OCI-LY7 (cell line): ENCODE measurements at regions not wholly inside any gene's neighbourhood (a gene's known extent, or its start where the extent isn't known, plus 50 kb on each side); places are given as distances from the start of the nearest gene placed in this dataset.

Experiments used
- BruUV-seq: library from RNA; stranded (reverse); fragments of 400-500 nt; replicated peaks from 2 replicates; lab custom pipeline; 2021; lab: Mats Ljungman, UMichigan
- CTCF ChIA-PET: fragments of 300-600 bp; sonication (Branson Sonifier 250); formaldehyde crosslinking; loops from one replicate; lab custom pipeline; 2022; ENCODE audit warnings: antibody characterized with exemption; ENCODE audit not compliant: unreplicated experiment; lab: Charles Lee
- POLR2A ChIA-PET: fragments of 300-600 bp; sonication (Branson Sonifier 250); formaldehyde crosslinking; loops from one replicate; lab custom pipeline; 2022; ENCODE audit warnings: antibody characterized with exemption; lab: Charles Lee
- DNase-seq: peaks from one replicate; pipeline ENCODE4 v3.0.0-alpha.2; 2015; ENCODE audit warnings: low spot score
- H2AFZ ChIP-seq: fragments of 200-600 bp; sonication (generic), shearing (Covaris generic); 2 replicates; pipeline ENCODE4 v1.6.1; 2014; ENCODE audit warnings: mild to moderate bottlenecking, antibody characterized with exemption, low read length, moderate library complexity
- H3K27ac ChIP-seq: fragments of 200-600 bp; sonication (generic); 2 replicates; pipeline ENCODE4 v1.5.1; 2014; ENCODE audit warnings: mixed run types, low read depth, mild to moderate bottlenecking, moderate library complexity, low read length, inconsistent platforms; ENCODE audit not compliant: poor library complexity, severe bottlenecking
- H3K36me3 ChIP-seq: fragments of 200-600 bp; sonication (generic); 2 replicates; pipeline ENCODE4 v1.6.1; 2014; ENCODE audit warnings: mild to moderate bottlenecking, antibody characterized with exemption, low read length, moderate library complexity, mixed read lengths; ENCODE audit not compliant: insufficient read depth
- H3K4me1 ChIP-seq: fragments of 200-600 bp; sonication (generic); 2 replicates; pipeline ENCODE4 v1.5.1; 2014; ENCODE audit warnings: mild to moderate bottlenecking, low read length; ENCODE audit not compliant: insufficient read depth, poor library complexity, severe bottlenecking
- H3K4me2 ChIP-seq: fragments of 200-600 bp; sonication (generic); 2 replicates; pipeline ENCODE4 v1.6.1; 2014; ENCODE audit warnings: mild to moderate bottlenecking, low read length
- H3K4me3 ChIP-seq: fragments of 200-600 bp; sonication (generic); 2 replicates; pipeline ENCODE4 v1.5.1; 2014; ENCODE audit warnings: mild to moderate bottlenecking, low read depth, low read length; ENCODE audit not compliant: poor library complexity, severe bottlenecking
- H3K79me2 ChIP-seq: fragments of 200-600 bp; sonication (generic); 2 replicates; pipeline ENCODE4 v1.6.1; 2016; ENCODE audit warnings: low read depth, mild to moderate bottlenecking, low read length, moderate library complexity, mixed read lengths; ENCODE audit not compliant: insufficient read depth
- H3K9me2 ChIP-seq: fragments of 200-600 bp; sonication (generic); 2 replicates; pipeline ENCODE4 v1.6.1; 2016; ENCODE audit warnings: mild to moderate bottlenecking, low read length, mixed read lengths; ENCODE audit not compliant: insufficient read depth
- H3K9me3 ChIP-seq: fragments of 200-600 bp; sonication (generic); 2 replicates; pipeline ENCODE4 v1.6.1; 2014; ENCODE audit warnings: mild to moderate bottlenecking, mixed run types, low read length, mixed read lengths
- H4K20me1 ChIP-seq: fragments of 200-600 bp; sonication (generic); 2 replicates; pipeline ENCODE4 v1.6.1; 2014; ENCODE audit warnings: mild to moderate bottlenecking, antibody characterized with exemption, low read length, moderate library complexity, mixed read lengths; ENCODE audit not compliant: insufficient read depth
- CTCF ChIP-seq: fragments of 200-600 bp; sonication (generic); conservative IDR thresholded peaks from 2 replicates; pipeline ENCODE4 v1.5.1; 2014; ENCODE audit warnings: mild to moderate bottlenecking, antibody characterized with exemption, low read length, moderate library complexity, mixed read lengths
- EZH2phosphoT487 ChIP-seq: fragments of 200-600 bp; sonication (generic); IDR thresholded peaks from 2 replicates; pipeline ENCODE4 v1.6.1; 2018; ENCODE audit warnings: low read depth, borderline replicate concordance, mild to moderate bottlenecking, mixed run types, antibody characterized with exemption, low read length, moderate library complexity, mixed read lengths
- intact Hi-C: fragments of 100-400 bp; cut with micrococcal nuclease; formaldehyde crosslinking; loops from one replicate; pipeline ENCODE4 v1.10.0; 2022; ENCODE audit not compliant: unreplicated experiment

GRCh38 chr11:16611401-16611921 lies 127.0 kb upstream of the C11orf58 start:
- no peak for DNase-seq
- ChIA-PET CTCF (no interaction called here), POLR2A (interaction anchor here (0.6 kb wide), 1 partner anchor 33 kb away, joined by 3 read pairs; no protein-coding TSS in a partner anchor)
- BruUV-seq = no TSS peak
- TF ChIP-seq EZH2phosphoT487 = no peak
- TF ChIP-seq CTCF = no peak
- H4K20me1 ChIP-seq = no peaks in the 10 kb centered on the region
- no peaks in the 10 kb centered on the region for H3K79me2 ChIP-seq
- H3K4me3 ChIP-seq = no peak overlapping the region
- H3K9me2 ChIP-seq = no peaks in the 10 kb centered on the region
- H3K9me3 ChIP-seq = no peaks in the 10 kb centered on the region
- H2AFZ ChIP-seq = no peak overlapping the region
- intact Hi-C loops = loop anchor here (5.0 kb wide), 1 partner anchor 959 kb away; no protein-coding TSS in a partner anchor
- no peak overlapping the region for H3K27ac ChIP-seq
- H3K4me1 ChIP-seq = no peaks in the 10 kb centered on the region
- H3K4me2 ChIP-seq = no peak overlapping the region
- H3K36me3 ChIP-seq = no peaks in the 10 kb centered on the region

GRCh38 chr11:16610738-16611388 lies 127.6 kb upstream of the C11orf58 start:
- H3K9me2 ChIP-seq = no peaks in the 10 kb centered on the region
- ChIA-PET POLR2A (interaction anchor here (0.6 kb wide), 1 partner anchor 32 kb away, joined by 3 read pairs; no protein-coding TSS in a partner anchor), CTCF (no interaction called here)
- intact Hi-C loops = loop anchor here (5.0 kb wide), 1 partner anchor 959 kb away; no protein-coding TSS in a partner anchor
- no peak overlapping the region for H2AFZ ChIP-seq
- H3K27ac ChIP-seq = no peak overlapping the region
- no peaks in the 10 kb centered on the region for H3K9me3 ChIP-seq
- no peaks in the 10 kb centered on the region for H3K4me1 ChIP-seq
- H4K20me1 ChIP-seq = no peaks in the 10 kb centered on the region
- DNase-seq = no peak
- no peak overlapping the region for H3K4me3 ChIP-seq
- H3K36me3 ChIP-seq = no peaks in the 10 kb centered on the region
- H3K79me2 ChIP-seq = no peaks in the 10 kb centered on the region
- no peak overlapping the region for H3K4me2 ChIP-seq
- TF ChIP-seq EZH2phosphoT487 (no peak), CTCF (no peak)
- no TSS peak for BruUV-seq

- H3K9me2 ChIP-seq = no peaks in the 10 kb centered on the region
- intact Hi-C loops = loop anchor here (5.0 kb wide), 1 partner anchor 958 kb away; no protein-coding TSS in a partner anchor
- CTCF ChIA-PET = no interaction called here
- no peak overlapping the region for H3K4me3 ChIP-seq
- DNase-seq = no peak
- TF ChIP-seq EZH2phosphoT487 (no peak), CTCF (no peak)
- no peaks in the 10 kb centered on the region for H3K9me3 ChIP-seq
- no peaks in the 10 kb centered on the region for H3K36me3 ChIP-seq
- no peak overlapping the region for H3K4me2 ChIP-seq
- no peaks in the 10 kb centered on the region for H4K20me1 ChIP-seq
- no peak overlapping the region for H2AFZ ChIP-seq
- H3K4me1 ChIP-seq = no peaks in the 10 kb centered on the region
- POLR2A ChIA-PET = no interaction called here
- no peaks in the 10 kb centered on the region for H3K79me2 ChIP-seq
- BruUV-seq = no TSS peak
- H3K27ac ChIP-seq = no peak overlapping the region
Observed at GRCh38 chr11:16610213-16610737, 128.2 kb upstream of the C11orf58 start.
